ENCODE measurements at regions not wholly inside any gene's neighbourhood (a gene's known extent, or its start where the extent isn't known, plus 50 kb on each side); places are given as distances from the start of the nearest gene placed in this dataset.

DNA sequence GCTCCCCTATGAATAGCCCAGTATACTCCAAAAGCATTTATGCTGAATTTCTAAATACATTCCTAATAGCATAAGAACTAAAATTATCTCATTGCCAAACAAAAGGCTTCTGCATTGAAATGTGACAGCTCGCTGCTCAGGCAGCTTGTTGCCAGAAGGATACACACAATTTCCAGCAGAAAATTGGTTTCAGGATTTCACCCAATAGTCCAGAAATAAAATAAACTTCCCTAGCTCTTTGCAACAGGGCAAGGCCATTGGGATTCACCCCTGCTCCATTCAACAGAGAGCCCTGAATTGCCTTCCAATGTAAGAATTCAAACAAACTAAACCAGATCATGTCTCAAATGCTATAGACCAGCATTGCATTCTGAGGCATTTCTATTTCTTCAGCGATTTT, 70.7 kb downstream of the RBM43 start:
- intact Hi-C loops (cut with micrococcal nuclease; ENCODE audit: unreplicated experiment): no loop called here
- H3K27me3 Mint-ChIP-seq (ENCODE audit: insufficient read depth, unreplicated experiment): peaks cover 10% of the 10 kb centered on the region
- ChIA-PET POLR2A (interaction anchor here (0.6 kb wide), 1 partner anchor 51 kb away, joined by 3 read pairs; no protein-coding TSS in a partner anchor), CTCF (no interaction called here)
- no peak overlapping the region for H3K4me3 ChIP-seq (ENCODE audit: low read depth, low read length)
- H3K4me3 Mint-ChIP-seq (ENCODE audit: unreplicated experiment): no peak overlapping the region
- H3K27me3 ChIP-seq (replicated peaks; ENCODE audit: control insufficient read depth, insufficient read depth, low read length): no peaks in the 10 kb centered on the region
- no peaks in the 10 kb centered on the region for H3K9me3 Mint-ChIP-seq (ENCODE audit: unreplicated experiment)
- TF ChIP-seq, protein P1, sequence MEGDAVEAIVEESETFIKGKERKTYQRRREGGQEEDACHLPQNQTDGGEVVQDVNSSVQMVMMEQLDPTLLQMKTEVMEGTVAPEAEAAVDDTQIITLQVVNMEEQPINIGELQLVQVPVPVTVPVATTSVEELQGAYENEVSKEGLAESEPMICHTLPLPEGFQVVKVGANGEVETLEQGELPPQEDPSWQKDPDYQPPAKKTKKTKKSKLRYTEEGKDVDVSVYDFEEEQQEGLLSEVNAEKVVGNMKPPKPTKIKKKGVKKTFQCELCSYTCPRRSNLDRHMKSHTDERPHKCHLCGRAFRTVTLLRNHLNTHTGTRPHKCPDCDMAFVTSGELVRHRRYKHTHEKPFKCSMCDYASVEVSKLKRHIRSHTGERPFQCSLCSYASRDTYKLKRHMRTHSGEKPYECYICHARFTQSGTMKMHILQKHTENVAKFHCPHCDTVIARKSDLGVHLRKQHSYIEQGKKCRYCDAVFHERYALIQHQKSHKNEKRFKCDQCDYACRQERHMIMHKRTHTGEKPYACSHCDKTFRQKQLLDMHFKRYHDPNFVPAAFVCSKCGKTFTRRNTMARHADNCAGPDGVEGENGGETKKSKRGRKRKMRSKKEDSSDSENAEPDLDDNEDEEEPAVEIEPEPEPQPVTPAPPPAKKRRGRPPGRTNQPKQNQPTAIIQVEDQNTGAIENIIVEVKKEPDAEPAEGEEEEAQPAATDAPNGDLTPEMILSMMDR (IDR thresholded peaks at IDR 0.05; ENCODE audit: insufficient read depth in 1 of 2, low read depth in 1 of 2, low read length in 1 of 2, severe bottlenecking in 1 of 2, unreplicated experiment in 1 of 2): no peak
- no peaks in the 10 kb centered on the region for H3K9me3 ChIP-seq
- DNase-seq: no peak
- no peaks in the 10 kb centered on the region for H3K36me3 ChIP-seq (ENCODE audit: control insufficient read depth, insufficient read depth, low read length)
- H3K4me1 Mint-ChIP-seq (ENCODE audit: low read depth, unreplicated experiment): no peaks in the 10 kb centered on the region
- no peak overlapping the region for H3K27ac Mint-ChIP-seq (ENCODE audit: unreplicated experiment)
- no peaks in the 10 kb centered on the region for H3K36me3 Mint-ChIP-seq (ENCODE audit: insufficient read depth, unreplicated experiment)
- no peaks in the 10 kb centered on the region for H3K4me1 ChIP-seq
- no TSS peak for BruUV-seq (replicated peaks)

DNA sequence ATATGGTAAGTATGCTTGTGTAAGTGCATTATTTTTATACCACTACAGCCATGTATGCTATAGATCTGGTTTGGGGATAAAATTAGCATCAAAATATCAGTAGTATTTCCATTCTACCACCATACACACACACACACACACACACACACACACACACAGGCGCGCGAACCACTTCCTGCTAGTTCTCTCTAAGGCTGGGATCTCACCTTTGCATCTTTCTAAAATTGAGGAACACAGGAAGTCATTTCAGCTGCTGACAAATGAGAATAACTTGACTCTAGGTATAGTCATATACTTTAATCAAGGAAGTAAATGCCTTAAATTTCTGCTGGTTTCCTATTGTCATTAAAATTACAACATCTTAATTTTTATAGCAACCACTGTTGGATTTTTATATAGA, 72.5 kb downstream of the RBM43 start:
- CTCF ChIA-PET: no interaction called here
- no peaks in the 10 kb centered on the region for H3K4me1 Mint-ChIP-seq (ENCODE audit: low read depth, unreplicated experiment)
- intact Hi-C loops (cut with micrococcal nuclease; ENCODE audit: unreplicated experiment): no loop called here
- H3K27me3 ChIP-seq (replicated peaks; ENCODE audit: control insufficient read depth, insufficient read depth, low read length): no peaks in the 10 kb centered on the region
- no peaks in the 10 kb centered on the region for H3K36me3 Mint-ChIP-seq (ENCODE audit: insufficient read depth, unreplicated experiment)
- TF ChIP-seq, protein P1 (IDR thresholded peaks at IDR 0.05; ENCODE audit: insufficient read depth in 1 of 2, low read depth in 1 of 2, low read length in 1 of 2, severe bottlenecking in 1 of 2, unreplicated experiment in 1 of 2): no peak
- H3K27ac Mint-ChIP-seq (ENCODE audit: unreplicated experiment): no peak overlapping the region
- no peak overlapping the region for H3K4me3 Mint-ChIP-seq (ENCODE audit: unreplicated experiment)
- H3K36me3 ChIP-seq (ENCODE audit: control insufficient read depth, insufficient read depth, low read length): no peaks in the 10 kb centered on the region
- no peaks in the 10 kb centered on the region for H3K4me1 ChIP-seq
- peaks cover 9% of the 10 kb centered on the region for H3K27me3 Mint-ChIP-seq (ENCODE audit: insufficient read depth, unreplicated experiment)
- no peaks in the 10 kb centered on the region for H3K9me3 Mint-ChIP-seq (ENCODE audit: unreplicated experiment)
- no peaks in the 10 kb centered on the region for H3K9me3 ChIP-seq
- no TSS peak for BruUV-seq (replicated peaks)
- POLR2A ChIA-PET: no interaction called here
- H3K4me3 ChIP-seq (ENCODE audit: low read depth, low read length): no peak overlapping the region
- DNase-seq: no peak

DNA sequence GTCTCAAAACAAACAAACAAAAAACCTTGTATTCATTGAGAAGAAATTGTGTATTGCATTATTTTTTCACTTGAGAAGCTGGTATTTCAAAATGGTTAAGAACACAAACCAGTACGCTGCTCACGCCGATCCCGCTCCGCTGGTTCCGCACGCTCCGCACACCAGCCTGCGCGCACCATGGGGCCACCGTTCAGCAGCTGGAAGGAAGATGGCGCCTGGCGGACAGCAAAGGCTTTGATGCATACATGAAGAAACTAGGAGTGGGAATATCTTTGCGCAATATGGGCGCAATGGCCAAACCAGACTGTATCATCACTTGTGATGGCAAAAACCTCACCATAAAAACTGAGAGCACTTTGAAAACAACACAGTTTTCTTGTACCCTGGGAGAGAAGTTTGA, 75.7 kb downstream of the RBM43 start:
- H3K36me3 ChIP-seq (ENCODE audit: control insufficient read depth, insufficient read depth, low read length): no peaks in the 10 kb centered on the region
- POLR2A ChIA-PET: no interaction called here
- H3K27ac Mint-ChIP-seq (ENCODE audit: unreplicated experiment): no peak overlapping the region
- no peak for DNase-seq
- BruUV-seq (replicated peaks): no TSS peak
- H3K36me3 Mint-ChIP-seq (ENCODE audit: insufficient read depth, unreplicated experiment): no peaks in the 10 kb centered on the region
- TF ChIP-seq, protein P1 (IDR thresholded peaks at IDR 0.05; ENCODE audit: insufficient read depth in 1 of 2, low read depth in 1 of 2, low read length in 1 of 2, severe bottlenecking in 1 of 2, unreplicated experiment in 1 of 2): no peak
- no peaks in the 10 kb centered on the region for H3K4me1 ChIP-seq
- H3K27me3 ChIP-seq (replicated peaks; ENCODE audit: control insufficient read depth, insufficient read depth, low read length): no peaks in the 10 kb centered on the region
- no peaks in the 10 kb centered on the region for H3K9me3 ChIP-seq
- no peak overlapping the region for H3K4me3 ChIP-seq (ENCODE audit: low read depth, low read length)
- H3K4me3 Mint-ChIP-seq (ENCODE audit: unreplicated experiment): no peak overlapping the region
- H3K9me3 Mint-ChIP-seq (ENCODE audit: unreplicated experiment): no peaks in the 10 kb centered on the region
- CTCF ChIA-PET: no interaction called here
- intact Hi-C loops (cut with micrococcal nuclease; ENCODE audit: unreplicated experiment): no loop called here
- no peaks in the 10 kb centered on the region for H3K4me1 Mint-ChIP-seq (ENCODE audit: low read depth, unreplicated experiment)
- H3K27me3 Mint-ChIP-seq (ENCODE audit: insufficient read depth, unreplicated experiment): peaks cover 21% of the 10 kb centered on the region
